ENCODE measurements at regions not wholly inside any gene's neighbourhood (a gene's known extent, or its start where the extent isn't known, plus 50 kb on each side); places are given as distances from the start of the nearest gene placed in this dataset.
"Not testable (repeated sequence)": the region's sequence is repeated elsewhere in the genome, so short reads cannot be mapped to it uniquely, and the experiment has no call there.

DNA sequence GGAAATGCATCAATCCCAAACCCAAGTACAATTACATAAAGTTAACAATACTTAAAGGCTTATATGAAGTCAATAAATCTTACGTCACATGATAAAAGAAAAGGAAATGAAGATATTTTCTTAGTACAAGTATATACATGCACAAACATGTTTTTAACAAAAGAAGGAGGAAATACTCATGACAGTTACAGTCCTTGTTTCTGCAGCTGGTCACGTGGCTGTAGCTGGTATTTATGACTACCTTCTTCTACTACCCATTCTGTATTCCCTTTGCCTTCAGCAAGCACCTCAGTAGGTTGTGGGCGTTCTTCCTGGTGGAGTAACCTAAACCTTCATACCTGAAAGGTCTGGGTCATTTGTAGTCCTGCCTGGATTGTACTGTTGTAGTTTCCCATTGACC is 514.9 kb downstream of the MFSD1 start:
- H3K27me3 ChIP-seq (ENCODE audit: insufficient read depth, low read depth, low read length); H3K4me3 ChIP-seq (ENCODE audit: low read length); H3K27ac ChIP-seq (ENCODE audit: low read length); H3F3A ChIP-seq (ENCODE audit: insufficient read depth, low read length, poor library complexity, severe bottlenecking); H3K9me3 ChIP-seq (ENCODE audit: low read length); H3K79me2 ChIP-seq (replicated peaks; ENCODE audit: insufficient read depth, low read length); H3K4me2 ChIP-seq (ENCODE audit: low read length); H3K9ac ChIP-seq (ENCODE audit: low read length); H3K36me3 ChIP-seq (ENCODE audit: insufficient read depth, low read length); H3K9me2 ChIP-seq (ENCODE audit: insufficient read depth, low read length); H4K20me1 ChIP-seq (ENCODE audit: insufficient read depth); H2AFZ ChIP-seq (ENCODE audit: low read depth, low read length): not testable (repeated sequence)

GRCh38 chr3:159319156-159319555 is 517.3 kb downstream of the MFSD1 start:
- H3K9me2 ChIP-seq (ENCODE audit: insufficient read depth, low read length), result no peaks in the 10 kb centered on the region
- H3K4me2 ChIP-seq (ENCODE audit: low read length), result no peak overlapping the region
- H2AFZ ChIP-seq (ENCODE audit: low read depth, low read length), result no peak overlapping the region
- no peak overlapping the region for H3K9ac ChIP-seq (ENCODE audit: low read length)
- H3K79me2 ChIP-seq (replicated peaks; ENCODE audit: insufficient read depth, low read length), result no peaks in the 10 kb centered on the region
- H3F3A ChIP-seq (ENCODE audit: insufficient read depth, low read length, poor library complexity, severe bottlenecking), result no peaks in the 10 kb centered on the region
- no peaks in the 10 kb centered on the region for H4K20me1 ChIP-seq (ENCODE audit: insufficient read depth)
- H3K27ac ChIP-seq (ENCODE audit: low read length), result no peak overlapping the region
- no peaks in the 10 kb centered on the region for H3K36me3 ChIP-seq (ENCODE audit: insufficient read depth, low read length)
- no peaks in the 10 kb centered on the region for H3K27me3 ChIP-seq (ENCODE audit: insufficient read depth, low read depth, low read length)
- TF ChIP-seq SMC3 (conservative IDR thresholded peaks at IDR 0.05; ENCODE audit: poor library complexity) (no peak), EP300 (conservative IDR thresholded peaks at IDR 0.05; ENCODE audit: poor library complexity, severe bottlenecking) (no peak), TAF1 (IDR thresholded peaks at IDR 0.05; ENCODE audit: low read depth) (no peak), MXI1 (conservative IDR thresholded peaks at IDR 0.05; ENCODE audit: poor library complexity, severe bottlenecking) (no peak), EZH2 (IDR thresholded peaks at IDR 0.05; ENCODE audit: borderline replicate concordance, insufficient read depth, low read length, poor library complexity, severe bottlenecking) (no peak), REST (IDR thresholded peaks at IDR 0.05; ENCODE audit: borderline replicate concordance) (no peak), RAD21 (conservative IDR thresholded peaks at IDR 0.05) (no peak), POLR2AphosphoS5 (IDR thresholded peaks at IDR 0.05) (no peak)
- TF ChIP-seq, protein P1, sequence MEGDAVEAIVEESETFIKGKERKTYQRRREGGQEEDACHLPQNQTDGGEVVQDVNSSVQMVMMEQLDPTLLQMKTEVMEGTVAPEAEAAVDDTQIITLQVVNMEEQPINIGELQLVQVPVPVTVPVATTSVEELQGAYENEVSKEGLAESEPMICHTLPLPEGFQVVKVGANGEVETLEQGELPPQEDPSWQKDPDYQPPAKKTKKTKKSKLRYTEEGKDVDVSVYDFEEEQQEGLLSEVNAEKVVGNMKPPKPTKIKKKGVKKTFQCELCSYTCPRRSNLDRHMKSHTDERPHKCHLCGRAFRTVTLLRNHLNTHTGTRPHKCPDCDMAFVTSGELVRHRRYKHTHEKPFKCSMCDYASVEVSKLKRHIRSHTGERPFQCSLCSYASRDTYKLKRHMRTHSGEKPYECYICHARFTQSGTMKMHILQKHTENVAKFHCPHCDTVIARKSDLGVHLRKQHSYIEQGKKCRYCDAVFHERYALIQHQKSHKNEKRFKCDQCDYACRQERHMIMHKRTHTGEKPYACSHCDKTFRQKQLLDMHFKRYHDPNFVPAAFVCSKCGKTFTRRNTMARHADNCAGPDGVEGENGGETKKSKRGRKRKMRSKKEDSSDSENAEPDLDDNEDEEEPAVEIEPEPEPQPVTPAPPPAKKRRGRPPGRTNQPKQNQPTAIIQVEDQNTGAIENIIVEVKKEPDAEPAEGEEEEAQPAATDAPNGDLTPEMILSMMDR (IDR thresholded peaks at IDR 0.05; ENCODE audit: poor library complexity, severe bottlenecking), result no peak
- H3K4me3 ChIP-seq (ENCODE audit: low read length), result no peak overlapping the region
- H3K9me3 ChIP-seq (ENCODE audit: low read length), result no peaks in the 10 kb centered on the region

DNA sequence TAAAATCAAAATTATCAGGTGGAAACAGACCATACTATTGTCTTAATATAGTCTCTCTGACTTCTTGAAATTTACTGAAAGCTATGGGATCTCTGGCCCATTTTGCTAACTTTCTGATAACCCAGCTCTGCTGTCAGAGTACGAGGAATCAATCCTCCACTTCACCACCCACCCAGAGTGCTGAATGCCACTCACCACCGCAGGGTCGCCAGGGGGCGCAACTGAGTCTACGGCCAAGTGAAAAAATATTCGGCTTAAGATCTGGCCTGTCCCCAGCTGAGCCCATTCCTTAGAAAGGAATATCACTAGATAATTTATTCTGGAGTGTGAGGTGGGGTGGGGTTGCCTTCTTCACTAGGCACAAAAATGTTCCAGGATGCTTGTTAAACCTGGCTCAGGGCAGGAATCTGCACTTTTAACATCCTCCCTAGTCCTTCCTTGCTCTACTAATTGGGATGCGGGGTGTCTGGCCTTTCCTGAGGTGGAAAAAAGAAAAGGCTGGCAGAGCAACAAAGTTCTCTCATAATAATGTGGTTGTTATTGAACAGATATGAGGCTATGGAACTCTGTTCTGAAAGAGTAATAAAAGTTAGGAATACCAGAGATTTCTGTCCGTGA is 520.6 kb downstream of the MFSD1 start:
- Histone ChIP-seq H3F3A (ENCODE audit: insufficient read depth, low read length, poor library complexity, severe bottlenecking) (no peaks in the 10 kb centered on the region), H3K4me3 (ENCODE audit: low read length) (no peak overlapping the region), H3K36me3 (ENCODE audit: insufficient read depth, low read length) (no peaks in the 10 kb centered on the region), H2AFZ (ENCODE audit: low read depth, low read length) (no peak overlapping the region), H3K4me2 (ENCODE audit: low read length) (no peak overlapping the region), H3K27ac (ENCODE audit: low read length) (no peak overlapping the region), H3K79me2 (replicated peaks; ENCODE audit: insufficient read depth, low read length) (no peaks in the 10 kb centered on the region), H3K27me3 (ENCODE audit: insufficient read depth, low read depth, low read length) (no peaks in the 10 kb centered on the region), H3K9me3 (ENCODE audit: low read length) (no peaks in the 10 kb centered on the region), H3K9me2 (ENCODE audit: insufficient read depth, low read length) (no peaks in the 10 kb centered on the region), H3K9ac (ENCODE audit: low read length) (no peak overlapping the region), H4K20me1 (ENCODE audit: insufficient read depth) (no peaks in the 10 kb centered on the region)
- TF ChIP-seq REST (IDR thresholded peaks at IDR 0.05; ENCODE audit: borderline replicate concordance), result no peak
- no peak for TF ChIP-seq EZH2 (IDR thresholded peaks at IDR 0.05; ENCODE audit: borderline replicate concordance, insufficient read depth, low read length, poor library complexity, severe bottlenecking)
- TF ChIP-seq SMC3 (conservative IDR thresholded peaks at IDR 0.05; ENCODE audit: poor library complexity), result no peak
- TF ChIP-seq MXI1 (conservative IDR thresholded peaks at IDR 0.05; ENCODE audit: poor library complexity, severe bottlenecking), result no peak
- TF ChIP-seq, protein P1 (IDR thresholded peaks at IDR 0.05; ENCODE audit: poor library complexity, severe bottlenecking), result peak; percentile 25
- no peak for TF ChIP-seq EP300 (conservative IDR thresholded peaks at IDR 0.05; ENCODE audit: poor library complexity, severe bottlenecking)
- no peak for TF ChIP-seq RAD21 (conservative IDR thresholded peaks at IDR 0.05)

All from neural cell (in vitro differentiated cells).